Embryonic facial prominence (tissue), 1 donor: ENCODE measurements at regions not wholly inside any gene's neighbourhood (a gene's known extent, or its start where the extent isn't known, plus 50 kb on each side); places are given as distances from the start of the nearest gene placed in this dataset.
"Not testable (repeated sequence)": the region's sequence is repeated elsewhere in the genome, so short reads cannot be mapped to it uniquely, and the experiment has no call there.

Experiments
- DNase-seq: peaks from one replicate; pipeline ENCODE4 v3.0.0-alpha.2; 2016; ENCODE audit errors: extremely low spot score

- DNase-seq, result no peak
These were observed 817.2 kb downstream of the SOCS6 start for GRCh38 chr18:71105994-71106546.

GRCh38 chr18:71105078-71105819 is 816.4 kb downstream of the SOCS6 start:
- DNase-seq, result no peak

GRCh38 chr18:71079606-71080005 is 790.8 kb downstream of the SOCS6 start:
- DNase-seq, result no peak

- DNase-seq, result no peak
These were observed 788.6 kb downstream of the SOCS6 start for GRCh38 chr18:71077451-71077850.

- DNase-seq, result no peak
These were observed 786.3 kb downstream of the SOCS6 start for GRCh38 chr18:71075147-71075546.

- DNase-seq, result no peak
These were observed 779.5 kb downstream of the SOCS6 start for GRCh38 chr18:71068338-71068737.

GRCh38 chr18:71049893-71050292 is 761.0 kb downstream of the SOCS6 start:
- DNase-seq, result no peak

GRCh38 chr18:71047882-71048281 is 759.0 kb downstream of the SOCS6 start:
- DNase-seq, result no peak

- no peak for DNase-seq
These were observed 756.7 kb downstream of the SOCS6 start for GRCh38 chr18:71045331-71046065.

- no peak for DNase-seq
These were observed 751.3 kb downstream of the SOCS6 start for GRCh38 chr18:71040161-71040560.

- DNase-seq, result no peak
These were observed 749.4 kb downstream of the SOCS6 start for GRCh38 chr18:71038196-71038595.

GRCh38 chr18:71036783-71037182 is 747.9 kb downstream of the SOCS6 start:
- DNase-seq, result no peak

- DNase-seq, result not testable (repeated sequence)
These were observed 742.7 kb downstream of the SOCS6 start for GRCh38 chr18:71031296-71032191.

GRCh38 chr18:71030085-71030484 is 741.2 kb downstream of the SOCS6 start:
- DNase-seq, result not testable (repeated sequence)

- DNase-seq, result no peak
These were observed 739.5 kb downstream of the SOCS6 start for GRCh38 chr18:71028285-71028762.

GRCh38 chr18:71027531-71027930 is 738.7 kb downstream of the SOCS6 start:
- no peak for DNase-seq

- DNase-seq, result no peak
These were observed 736.8 kb downstream of the SOCS6 start for GRCh38 chr18:71025505-71026225.

GRCh38 chr18:71022389-71022788 is 733.5 kb downstream of the SOCS6 start:
- no peak for DNase-seq

GRCh38 chr18:71021030-71021362 is 732.2 kb downstream of the SOCS6 start:
- DNase-seq, result no peak

GRCh38 chr18:71020342-71021029 is 731.6 kb downstream of the SOCS6 start:
- no peak for DNase-seq

- DNase-seq, result no peak
These were observed 730.0 kb downstream of the SOCS6 start for GRCh38 chr18:71018816-71019215.
